Pulmonary artery endothelial cell (primary cell): ENCODE measurements at regions not wholly inside any gene's neighbourhood (a gene's known extent, or its start where the extent isn't known, plus 50 kb on each side); places are given as distances from the start of the nearest gene placed in this dataset.

Experiments
- DNase-seq: peaks from one replicate; pipeline ENCODE4 v3.0.0-alpha.2; 2011; ENCODE audit warnings: low read depth, low spot score

DNA sequence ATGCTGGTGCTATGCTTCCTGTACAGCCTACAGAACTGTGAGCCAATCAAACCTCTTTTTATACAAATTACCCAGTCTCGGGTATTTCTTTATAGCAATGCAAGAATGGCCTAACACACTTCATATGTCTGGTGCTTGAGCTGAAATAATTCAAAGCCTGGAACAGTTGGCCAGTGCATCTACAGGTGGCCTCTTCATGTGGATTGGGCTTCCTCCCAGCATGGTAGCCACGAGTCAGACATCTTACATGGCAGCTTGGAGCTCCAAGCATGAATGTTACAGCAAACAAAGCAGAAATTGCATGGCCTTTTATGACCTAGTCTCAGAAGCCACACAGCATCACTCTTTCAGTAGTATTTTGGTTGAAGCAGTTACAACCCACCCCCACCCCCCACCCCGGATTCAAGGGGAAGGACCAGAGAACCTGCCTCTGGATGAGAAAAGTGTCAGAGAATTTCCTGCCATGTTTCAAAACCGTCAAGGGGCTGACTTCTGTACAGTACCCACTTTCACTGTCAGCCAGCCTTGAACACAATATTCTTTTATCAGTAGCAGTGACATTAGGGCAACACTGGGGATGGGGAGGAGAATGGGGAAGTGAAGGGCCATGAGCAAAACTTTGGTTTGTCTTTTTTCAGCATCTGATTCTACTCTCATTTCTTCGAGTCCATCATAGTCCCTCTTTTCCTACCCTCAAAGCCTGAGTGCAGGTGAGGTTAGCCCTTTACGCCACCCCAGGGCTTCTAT, 368.7 kb downstream of the BCOR start:
- DNase-seq = no peak

DNA sequence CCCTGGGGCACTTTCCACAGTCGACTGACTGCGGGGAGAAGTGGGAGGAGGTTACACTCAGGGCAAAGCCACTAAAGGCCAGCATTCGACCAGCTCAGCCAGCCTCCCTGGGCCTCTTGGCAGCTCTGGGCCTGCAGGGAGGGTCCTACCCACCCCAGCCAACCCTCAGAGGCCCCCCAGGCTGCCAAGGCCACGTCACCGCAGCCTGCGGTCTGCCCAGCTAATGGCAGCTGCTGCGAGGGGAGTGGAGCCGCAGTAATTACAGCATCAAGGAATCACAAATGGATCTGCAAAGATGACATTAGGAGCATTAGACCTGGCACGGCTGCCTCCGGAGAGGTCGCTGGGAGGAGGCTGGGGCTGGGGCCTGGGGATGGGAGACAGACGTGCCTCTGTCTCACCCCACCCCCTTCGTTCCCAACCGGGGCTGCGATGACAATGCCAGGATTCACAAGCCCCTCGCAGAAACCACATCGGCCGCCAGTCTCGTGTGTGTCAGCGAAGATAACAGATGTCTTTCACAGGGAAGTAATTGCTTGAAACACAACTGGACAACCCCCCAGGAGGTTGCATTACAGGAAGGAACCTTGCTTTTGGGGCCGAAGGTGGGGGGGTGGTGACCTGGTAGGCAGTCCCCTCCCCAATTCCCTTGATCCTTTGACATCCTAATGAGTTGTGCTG, 367.6 kb downstream of the BCOR start:
- DNase-seq = no peak

- no peak for DNase-seq
Measured at GRCh38 chrX:39730662-39731329, 367.0 kb downstream of the BCOR start.

DNA sequence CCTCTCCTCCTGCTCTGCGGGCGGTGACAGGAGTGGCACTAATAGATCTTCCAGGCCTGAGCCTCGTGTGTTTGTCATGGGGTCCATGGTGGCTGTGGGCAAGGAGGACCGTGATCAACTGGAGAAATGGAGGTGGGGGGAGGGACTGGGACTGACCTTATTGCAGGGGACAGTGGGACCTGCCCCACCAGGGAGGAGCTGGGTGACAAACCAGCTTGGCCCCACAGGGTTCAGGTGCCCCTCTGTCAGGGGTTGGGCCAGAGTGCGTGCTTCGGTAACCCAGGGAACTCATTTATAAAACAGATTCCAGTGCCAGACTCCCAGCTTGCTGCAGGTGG, 366.5 kb downstream of the BCOR start:
- DNase-seq = no peak

GRCh38 chrX:39731735-39732134, 366.0 kb downstream of the BCOR start:
- no peak for DNase-seq

DNA sequence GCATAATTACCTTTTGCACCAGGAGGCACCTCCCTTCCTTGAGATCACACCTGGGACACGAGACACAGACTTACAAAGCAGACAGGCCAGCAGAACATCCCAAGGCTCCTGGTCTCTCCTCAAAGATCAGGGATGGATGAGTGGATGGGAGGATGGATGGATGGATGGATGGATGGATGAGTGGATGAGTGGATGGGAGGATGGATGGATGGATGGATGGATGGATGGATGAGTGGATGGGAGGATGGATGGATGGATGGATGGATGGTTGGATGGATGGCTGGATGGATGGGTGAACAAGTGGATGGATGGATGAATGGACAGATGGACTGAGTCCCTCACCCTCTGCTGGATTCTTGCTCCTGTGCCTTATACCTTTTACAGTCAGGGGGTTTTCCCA, 364.0 kb downstream of the BCOR start:
- no peak for DNase-seq

- DNase-seq = no peak
Measured at GRCh38 chrX:39734174-39734776, 363.5 kb downstream of the BCOR start.

DNA sequence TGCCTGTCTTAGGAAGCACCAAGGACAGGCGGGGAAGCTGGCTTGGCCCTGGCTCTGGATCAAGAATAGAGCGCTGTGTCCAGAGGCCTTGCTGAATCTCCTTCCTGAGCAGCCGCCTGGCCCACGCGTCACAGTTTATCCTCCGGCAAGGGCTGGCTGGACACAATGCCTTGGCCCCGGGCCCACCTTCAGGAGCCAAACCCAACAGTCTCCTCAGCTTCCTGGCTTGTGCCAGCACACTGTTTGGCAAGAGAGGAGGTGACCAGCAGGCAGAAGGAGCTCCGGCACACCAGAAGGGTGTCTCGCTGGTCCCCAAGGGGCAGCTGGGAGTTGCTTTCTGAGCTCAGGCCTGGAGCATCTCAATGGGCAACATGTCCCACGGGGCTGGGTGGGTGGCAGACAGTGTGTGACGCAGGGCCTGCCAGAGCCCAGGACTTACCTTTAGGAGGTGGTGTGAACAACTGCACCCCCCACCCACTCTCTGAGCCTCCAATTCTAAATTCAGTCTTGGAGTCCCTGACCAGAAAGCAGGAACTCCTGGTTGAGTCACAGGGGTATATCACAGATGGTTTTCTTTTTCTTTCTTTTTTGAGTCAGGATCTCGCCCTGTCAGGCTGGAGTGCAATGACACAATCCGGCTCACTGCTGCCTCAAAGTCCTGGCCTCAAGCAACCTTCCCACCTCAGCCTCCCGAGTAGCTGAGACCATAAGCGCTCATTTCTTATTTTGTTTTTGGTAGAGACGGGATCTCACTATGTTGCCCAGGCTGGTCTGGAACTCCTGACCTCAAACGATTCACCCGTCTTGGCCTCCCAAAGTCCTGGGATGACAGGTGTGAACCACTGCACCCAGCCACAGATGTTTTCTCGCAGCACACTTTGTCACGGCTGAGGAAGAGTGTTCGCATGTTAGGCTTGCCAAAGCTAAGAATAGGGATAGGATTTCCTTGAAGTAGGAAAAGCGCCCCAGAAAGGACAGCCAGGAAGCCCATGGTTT, 361.2 kb downstream of the BCOR start:
- peak; percentile 80 for DNase-seq

DNA sequence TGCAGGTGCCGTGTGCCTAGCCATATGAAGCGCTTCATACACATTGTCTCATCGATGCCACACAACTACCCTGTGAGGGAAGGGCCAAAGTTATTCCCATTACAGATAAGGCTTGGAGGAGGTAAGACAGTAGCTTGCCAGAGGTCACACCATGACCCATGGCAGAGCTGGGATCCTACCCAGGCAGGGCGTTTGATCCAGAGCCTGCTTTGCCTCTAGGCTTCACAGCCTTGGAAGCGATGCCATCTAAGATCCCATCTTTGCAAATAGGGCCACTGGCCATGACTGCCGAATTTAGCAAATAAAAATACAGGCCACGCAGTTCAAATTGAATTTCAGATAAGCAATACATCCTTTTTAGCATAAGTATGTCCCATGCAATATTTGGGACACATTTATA, 358.2 kb downstream of the BCOR start:
- no peak for DNase-seq

DNA sequence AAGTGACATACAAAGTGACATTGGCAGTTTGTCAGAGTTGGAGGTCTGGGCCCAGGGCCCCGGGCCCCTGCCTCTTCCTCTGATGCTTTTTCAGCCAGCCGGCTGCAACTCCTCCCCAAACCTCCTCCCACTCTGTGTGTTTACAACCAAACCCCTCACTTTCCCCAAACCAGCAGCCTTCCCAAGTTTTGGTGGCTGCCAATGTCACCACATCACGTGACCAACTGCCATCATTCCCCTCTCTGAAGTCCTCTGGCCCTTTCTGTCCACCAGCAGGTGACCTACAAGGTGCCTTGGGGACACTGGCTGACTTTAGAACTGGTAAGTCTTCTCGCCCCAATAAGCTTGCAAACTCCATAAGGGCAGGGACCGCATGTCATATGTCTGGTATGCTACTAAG, 357.7 kb downstream of the BCOR start:
- DNase-seq = no peak

DNA sequence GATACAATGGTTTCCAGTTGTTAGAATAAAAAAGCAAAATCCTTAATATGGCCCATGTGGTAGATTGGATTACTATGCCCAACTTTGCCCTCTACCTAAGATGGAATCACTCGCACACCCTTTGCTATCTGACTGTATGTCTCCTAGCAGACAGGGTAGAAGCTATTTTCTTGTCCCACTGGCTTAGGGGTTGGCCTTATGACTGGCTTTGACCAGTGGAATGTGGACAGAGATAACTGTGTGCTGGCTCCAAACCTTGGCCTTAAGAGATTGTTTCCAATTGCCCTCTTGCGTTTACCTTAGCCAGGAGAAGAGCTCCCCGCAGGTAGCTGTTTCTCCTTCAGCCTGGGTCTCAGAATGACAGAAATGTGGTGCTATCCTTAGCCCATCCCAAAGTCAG, 355.9 kb downstream of the BCOR start:
- DNase-seq = no peak

- DNase-seq = no peak
Measured at GRCh38 chrX:39745818-39746217, 351.9 kb downstream of the BCOR start.

GRCh38 chrX:39749135-39749534, 348.6 kb downstream of the BCOR start:
- no peak for DNase-seq

DNA sequence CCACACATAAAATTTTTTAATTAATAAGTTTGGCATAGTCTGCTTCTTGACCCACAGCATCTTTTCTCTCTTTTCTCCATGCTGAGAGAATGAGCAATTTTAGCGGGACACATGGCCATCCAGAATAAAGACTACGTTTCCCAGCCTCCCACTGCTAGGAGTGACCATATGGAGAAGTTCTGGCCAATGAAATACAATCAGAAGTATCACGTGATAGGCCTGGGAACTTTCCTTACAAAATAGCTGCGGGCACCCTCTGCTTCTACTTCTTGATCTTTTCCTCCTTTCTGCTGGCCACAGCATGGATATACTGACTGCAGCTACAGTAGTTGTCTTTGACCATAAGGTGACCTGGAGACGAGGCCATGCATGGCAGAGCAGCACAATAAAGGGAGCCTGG, 348.0 kb downstream of the BCOR start:
- DNase-seq = no peak

DNA sequence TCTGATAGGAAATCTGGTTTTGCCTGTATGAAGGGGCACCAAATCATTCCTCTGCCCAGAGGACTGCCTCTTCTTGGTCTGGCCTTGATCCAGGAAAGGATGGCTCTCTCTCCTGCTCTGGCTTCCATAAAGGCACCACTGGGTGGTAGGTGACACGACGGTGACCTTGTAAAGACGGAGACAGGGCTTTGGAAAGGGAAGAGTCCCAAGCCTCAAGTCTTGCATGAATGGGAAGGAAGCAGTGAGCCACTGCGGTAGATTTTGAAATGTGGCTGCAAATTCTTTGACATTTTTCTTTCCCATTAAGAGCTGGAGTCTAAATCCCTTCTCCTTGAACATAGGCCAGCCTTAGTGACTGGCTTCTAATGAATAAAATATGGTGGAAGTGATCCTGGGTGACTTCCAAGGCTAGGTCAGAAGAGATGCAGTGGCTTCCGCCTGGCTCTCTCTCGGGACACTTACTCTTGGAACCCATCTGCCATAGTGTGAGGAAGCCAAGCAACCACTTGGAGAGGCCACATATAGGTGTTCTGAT, 347.4 kb downstream of the BCOR start:
- no peak for DNase-seq

DNA sequence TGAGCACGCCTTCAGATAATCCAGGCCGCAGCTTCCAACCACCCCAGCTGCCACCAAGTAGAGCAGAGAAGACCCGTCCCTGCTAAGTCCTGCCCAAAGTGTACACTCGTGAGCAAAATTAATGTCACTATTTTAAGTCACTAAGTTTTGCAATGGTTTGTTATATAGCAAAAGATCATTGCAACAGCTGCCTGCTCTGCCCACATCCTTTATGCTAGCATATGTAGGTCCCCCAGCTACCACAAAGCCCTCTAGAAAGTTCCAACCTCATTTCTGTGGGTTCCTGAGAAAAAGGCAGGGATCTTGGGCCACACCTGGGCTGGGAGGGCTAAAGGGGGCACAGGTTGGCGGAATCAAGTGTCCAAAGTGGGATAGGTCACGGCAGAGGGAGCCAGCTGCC, 346.9 kb downstream of the BCOR start:
- DNase-seq = no peak

DNA sequence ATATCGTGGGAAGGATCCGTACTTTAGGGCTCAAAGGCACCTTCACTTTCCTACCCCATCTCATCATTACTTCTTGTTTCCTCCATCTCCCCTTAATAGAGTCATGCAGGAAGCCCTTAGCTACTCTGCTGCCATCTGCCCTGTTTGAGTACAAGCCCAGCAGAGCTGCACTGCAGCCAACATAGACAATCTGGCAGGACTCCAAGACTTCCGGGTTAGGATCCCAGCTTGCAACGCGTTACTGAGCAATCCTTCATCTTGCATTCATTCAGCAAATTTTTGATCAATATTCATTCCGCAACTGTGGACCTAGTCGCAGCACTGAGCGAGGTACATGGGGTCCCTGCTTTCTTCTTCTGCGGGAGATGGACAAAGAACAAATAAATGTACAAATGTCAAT, 344.9 kb downstream of the BCOR start:
- DNase-seq = no peak

GRCh38 chrX:39753293-39753996, 344.3 kb downstream of the BCOR start:
- peak; percentile 83 for DNase-seq

DNA sequence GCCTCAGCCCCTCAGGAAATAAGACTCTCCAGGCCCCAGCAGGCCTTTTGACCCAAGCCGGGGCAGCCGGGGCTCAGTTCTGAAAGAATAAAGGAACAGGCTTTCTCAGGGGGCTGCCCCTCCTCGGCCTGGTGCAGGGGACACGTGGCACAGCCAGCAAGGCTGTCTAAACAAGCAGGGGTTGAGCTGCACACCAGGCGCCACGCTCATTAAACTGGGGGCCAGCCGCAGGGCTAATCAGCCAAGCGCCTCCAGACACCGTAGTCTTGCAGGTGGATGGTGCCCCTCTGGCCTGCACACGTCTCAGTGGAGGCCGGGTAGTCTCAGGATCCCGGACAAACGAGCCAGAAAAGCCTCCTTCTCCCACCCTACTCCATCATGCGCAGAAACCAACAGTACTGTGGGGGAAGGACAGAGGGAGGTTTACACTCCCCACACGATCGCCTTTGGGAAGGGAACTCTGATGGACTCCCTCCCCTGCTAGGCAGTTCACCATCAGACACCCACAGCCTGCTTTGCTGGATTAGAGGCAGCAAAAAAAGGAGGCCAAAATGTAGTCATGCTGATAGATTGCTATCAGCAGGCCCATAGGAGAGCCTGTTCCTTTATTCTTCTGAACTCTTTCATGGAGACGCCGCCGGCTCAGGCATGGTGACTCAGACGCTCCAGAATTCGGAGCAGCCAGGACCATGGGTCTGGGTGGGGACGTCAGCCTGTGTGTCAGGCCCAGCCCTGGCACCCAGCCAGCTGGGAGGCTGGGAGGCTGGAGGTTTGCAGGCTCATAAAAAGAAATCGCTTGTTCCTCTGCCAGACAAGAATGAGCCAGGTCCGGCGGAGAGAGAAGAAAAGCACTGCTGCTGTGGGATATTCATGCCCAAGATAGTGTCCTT, 342.4 kb downstream of the BCOR start:
- peak; percentile 75 for DNase-seq
